ENCODE measurements at regions not wholly inside any gene's neighbourhood (a gene's known extent, or its start where the extent isn't known, plus 50 kb on each side); places are given as distances from the start of the nearest gene placed in this dataset.

DNA sequence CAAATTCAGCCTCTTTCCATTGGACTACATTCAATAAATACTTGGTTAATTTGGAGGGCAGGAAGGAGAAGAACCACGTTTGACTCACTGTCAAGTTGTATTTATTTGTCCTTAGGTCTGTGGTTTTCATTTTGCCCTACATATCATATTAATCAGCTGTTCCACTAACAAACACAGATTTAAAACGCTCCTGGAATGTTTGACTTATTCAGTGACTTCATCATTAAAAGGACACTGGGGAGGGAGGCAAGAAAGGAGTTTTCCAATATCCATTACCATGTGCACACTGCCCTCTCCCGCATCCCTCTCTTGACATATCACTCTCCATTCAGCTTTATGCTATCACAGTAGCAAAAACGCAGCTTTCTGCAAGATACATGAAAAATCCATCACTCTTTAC is 98.2 kb upstream of the C1orf87 start:
- no peak overlapping the region for H3K27ac Mint-ChIP-seq
- ChIA-PET CTCF (no interaction called here), POLR2A (no interaction called here)
- DNase-seq (ENCODE audit: low spot score) (no peak), ATAC-seq (no peak)
- no peak overlapping the region for H3K4me3 Mint-ChIP-seq
- H3K9me3 Mint-ChIP-seq = peaks cover 8% of the 10 kb centered on the region; the same call in 1 of the 2 replicates
- H3K27me3 Mint-ChIP-seq (ENCODE audit: low read depth) = no peaks in the 10 kb centered on the region
- H3K36me3 Mint-ChIP-seq = no peaks in the 10 kb centered on the region
- TF ChIP-seq NFATC4 (CRISPR knock-in tag; IDR thresholded peaks at IDR 0.05) (no peak), ZNF121 (CRISPR knock-in tag; IDR thresholded peaks at IDR 0.05) (no peak), FOXK1 (CRISPR knock-in tag; IDR thresholded peaks at IDR 0.05) (no peak), CBFB (CRISPR knock-in tag; IDR thresholded peaks at IDR 0.05; ENCODE audit: low read depth) (no peak), GABPB1 (CRISPR knock-in tag; IDR thresholded peaks at IDR 0.05) (no peak), TEAD1 (CRISPR knock-in tag; IDR thresholded peaks at IDR 0.05) (no peak), OVOL2 (CRISPR knock-in tag; IDR thresholded peaks at IDR 0.05; ENCODE audit: borderline replicate concordance) (no peak), ZNF317 (CRISPR knock-in tag; IDR thresholded peaks at IDR 0.05; ENCODE audit: borderline replicate concordance, low read depth) (no peak)
- TF ChIP-seq, protein P1, sequence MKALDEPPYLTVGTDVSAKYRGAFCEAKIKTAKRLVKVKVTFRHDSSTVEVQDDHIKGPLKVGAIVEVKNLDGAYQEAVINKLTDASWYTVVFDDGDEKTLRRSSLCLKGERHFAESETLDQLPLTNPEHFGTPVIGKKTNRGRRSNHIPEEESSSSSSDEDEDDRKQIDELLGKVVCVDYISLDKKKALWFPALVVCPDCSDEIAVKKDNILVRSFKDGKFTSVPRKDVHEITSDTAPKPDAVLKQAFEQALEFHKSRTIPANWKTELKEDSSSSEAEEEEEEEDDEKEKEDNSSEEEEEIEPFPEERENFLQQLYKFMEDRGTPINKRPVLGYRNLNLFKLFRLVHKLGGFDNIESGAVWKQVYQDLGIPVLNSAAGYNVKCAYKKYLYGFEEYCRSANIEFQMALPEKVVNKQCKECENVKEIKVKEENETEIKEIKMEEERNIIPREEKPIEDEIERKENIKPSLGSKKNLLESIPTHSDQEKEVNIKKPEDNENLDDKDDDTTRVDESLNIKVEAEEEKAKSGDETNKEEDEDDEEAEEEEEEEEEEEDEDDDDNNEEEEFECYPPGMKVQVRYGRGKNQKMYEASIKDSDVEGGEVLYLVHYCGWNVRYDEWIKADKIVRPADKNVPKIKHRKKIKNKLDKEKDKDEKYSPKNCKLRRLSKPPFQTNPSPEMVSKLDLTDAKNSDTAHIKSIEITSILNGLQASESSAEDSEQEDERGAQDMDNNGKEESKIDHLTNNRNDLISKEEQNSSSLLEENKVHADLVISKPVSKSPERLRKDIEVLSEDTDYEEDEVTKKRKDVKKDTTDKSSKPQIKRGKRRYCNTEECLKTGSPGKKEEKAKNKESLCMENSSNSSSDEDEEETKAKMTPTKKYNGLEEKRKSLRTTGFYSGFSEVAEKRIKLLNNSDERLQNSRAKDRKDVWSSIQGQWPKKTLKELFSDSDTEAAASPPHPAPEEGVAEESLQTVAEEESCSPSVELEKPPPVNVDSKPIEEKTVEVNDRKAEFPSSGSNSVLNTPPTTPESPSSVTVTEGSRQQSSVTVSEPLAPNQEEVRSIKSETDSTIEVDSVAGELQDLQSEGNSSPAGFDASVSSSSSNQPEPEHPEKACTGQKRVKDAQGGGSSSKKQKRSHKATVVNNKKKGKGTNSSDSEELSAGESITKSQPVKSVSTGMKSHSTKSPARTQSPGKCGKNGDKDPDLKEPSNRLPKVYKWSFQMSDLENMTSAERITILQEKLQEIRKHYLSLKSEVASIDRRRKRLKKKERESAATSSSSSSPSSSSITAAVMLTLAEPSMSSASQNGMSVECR (CRISPR knock-in tag; IDR thresholded peaks at IDR 0.05; ENCODE audit: borderline replicate concordance) = no peak
- no peaks in the 10 kb centered on the region for H3K4me1 Mint-ChIP-seq

DNA sequence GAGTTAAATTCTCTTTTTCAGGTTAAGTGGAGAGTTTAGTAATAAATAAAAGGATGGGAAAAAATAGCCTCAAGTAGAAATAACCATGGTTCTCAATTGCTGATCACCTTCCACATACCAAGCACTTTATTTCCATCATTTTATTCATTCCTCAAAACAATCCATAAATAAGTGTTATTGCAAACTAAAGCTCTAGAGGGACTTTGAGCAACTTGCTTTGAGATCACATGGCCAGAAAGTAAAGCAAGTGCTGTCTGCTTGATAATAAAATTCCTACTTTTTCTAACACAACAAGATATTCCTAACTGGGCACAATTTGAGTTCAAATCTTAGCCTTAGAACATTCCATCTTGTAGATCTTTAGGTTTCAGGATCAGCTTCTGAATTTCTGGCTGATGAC is 97.1 kb upstream of the C1orf87 start:
- peaks cover 8% of the 10 kb centered on the region; the same call in 1 of the 2 replicates for H3K9me3 Mint-ChIP-seq
- DNase-seq (ENCODE audit: low spot score) (no peak), ATAC-seq (no peak)
- POLR2A ChIA-PET = no interaction called here
- no peak overlapping the region for H3K4me3 Mint-ChIP-seq
- no peaks in the 10 kb centered on the region for H3K27me3 Mint-ChIP-seq (ENCODE audit: low read depth)
- no peaks in the 10 kb centered on the region for H3K4me1 Mint-ChIP-seq
- H3K27ac Mint-ChIP-seq = no peak overlapping the region
- H3K36me3 Mint-ChIP-seq = no peaks in the 10 kb centered on the region
- CTCF ChIA-PET = no interaction called here
- TF ChIP-seq JUN (CRISPR knock-in tag; IDR thresholded peaks at IDR 0.05) (no peak), ZNF121 (CRISPR knock-in tag; IDR thresholded peaks at IDR 0.05) (no peak), ZNF423 (CRISPR knock-in tag; IDR thresholded peaks at IDR 0.05) (no peak), SOX15 (CRISPR knock-in tag; IDR thresholded peaks at IDR 0.05) (no peak)
- TF ChIP-seq, protein P1 (CRISPR knock-in tag; IDR thresholded peaks at IDR 0.05; ENCODE audit: borderline replicate concordance) = no peak
- TF ChIP-seq, protein P2, sequence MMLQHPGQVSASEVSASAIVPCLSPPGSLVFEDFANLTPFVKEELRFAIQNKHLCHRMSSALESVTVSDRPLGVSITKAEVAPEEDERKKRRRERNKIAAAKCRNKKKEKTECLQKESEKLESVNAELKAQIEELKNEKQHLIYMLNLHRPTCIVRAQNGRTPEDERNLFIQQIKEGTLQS (CRISPR knock-in tag; conservative IDR thresholded peaks at IDR 0.05) = no peak
- TF ChIP-seq, protein P3, sequence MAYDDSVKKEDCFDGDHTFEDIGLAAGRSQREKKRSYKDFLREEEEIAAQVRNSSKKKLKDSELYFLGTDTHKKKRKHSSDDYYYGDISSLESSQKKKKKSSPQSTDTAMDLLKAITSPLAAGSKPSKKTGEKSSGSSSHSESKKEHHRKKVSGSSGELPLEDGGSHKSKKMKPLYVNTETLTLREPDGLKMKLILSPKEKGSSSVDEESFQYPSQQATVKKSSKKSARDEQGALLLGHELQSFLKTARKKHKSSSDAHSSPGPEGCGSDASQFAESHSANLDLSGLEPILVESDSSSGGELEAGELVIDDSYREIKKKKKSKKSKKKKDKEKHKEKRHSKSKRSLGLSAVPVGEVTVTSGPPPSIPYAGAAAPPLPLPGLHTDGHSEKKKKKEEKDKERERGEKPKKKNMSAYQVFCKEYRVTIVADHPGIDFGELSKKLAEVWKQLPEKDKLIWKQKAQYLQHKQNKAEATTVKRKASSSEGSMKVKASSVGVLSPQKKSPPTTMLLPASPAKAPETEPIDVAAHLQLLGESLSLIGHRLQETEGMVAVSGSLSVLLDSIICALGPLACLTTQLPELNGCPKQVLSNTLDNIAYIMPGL (CRISPR knock-in tag; IDR thresholded peaks at IDR 0.05) = no peak
- TF ChIP-seq, protein P4, sequence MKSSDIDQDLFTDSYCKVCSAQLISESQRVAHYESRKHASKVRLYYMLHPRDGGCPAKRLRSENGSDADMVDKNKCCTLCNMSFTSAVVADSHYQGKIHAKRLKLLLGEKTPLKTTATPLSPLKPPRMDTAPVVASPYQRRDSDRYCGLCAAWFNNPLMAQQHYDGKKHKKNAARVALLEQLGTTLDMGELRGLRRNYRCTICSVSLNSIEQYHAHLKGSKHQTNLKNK (CRISPR knock-in tag; IDR thresholded peaks at IDR 0.05) = no peak
- TF ChIP-seq, protein P5, sequence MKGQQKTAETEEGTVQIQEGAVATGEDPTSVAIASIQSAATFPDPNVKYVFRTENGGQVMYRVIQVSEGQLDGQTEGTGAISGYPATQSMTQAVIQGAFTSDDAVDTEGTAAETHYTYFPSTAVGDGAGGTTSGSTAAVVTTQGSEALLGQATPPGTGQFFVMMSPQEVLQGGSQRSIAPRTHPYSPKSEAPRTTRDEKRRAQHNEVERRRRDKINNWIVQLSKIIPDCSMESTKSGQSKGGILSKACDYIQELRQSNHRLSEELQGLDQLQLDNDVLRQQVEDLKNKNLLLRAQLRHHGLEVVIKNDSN (CRISPR knock-in tag; IDR thresholded peaks at IDR 0.05) = no peak
- TF ChIP-seq, protein P6, sequence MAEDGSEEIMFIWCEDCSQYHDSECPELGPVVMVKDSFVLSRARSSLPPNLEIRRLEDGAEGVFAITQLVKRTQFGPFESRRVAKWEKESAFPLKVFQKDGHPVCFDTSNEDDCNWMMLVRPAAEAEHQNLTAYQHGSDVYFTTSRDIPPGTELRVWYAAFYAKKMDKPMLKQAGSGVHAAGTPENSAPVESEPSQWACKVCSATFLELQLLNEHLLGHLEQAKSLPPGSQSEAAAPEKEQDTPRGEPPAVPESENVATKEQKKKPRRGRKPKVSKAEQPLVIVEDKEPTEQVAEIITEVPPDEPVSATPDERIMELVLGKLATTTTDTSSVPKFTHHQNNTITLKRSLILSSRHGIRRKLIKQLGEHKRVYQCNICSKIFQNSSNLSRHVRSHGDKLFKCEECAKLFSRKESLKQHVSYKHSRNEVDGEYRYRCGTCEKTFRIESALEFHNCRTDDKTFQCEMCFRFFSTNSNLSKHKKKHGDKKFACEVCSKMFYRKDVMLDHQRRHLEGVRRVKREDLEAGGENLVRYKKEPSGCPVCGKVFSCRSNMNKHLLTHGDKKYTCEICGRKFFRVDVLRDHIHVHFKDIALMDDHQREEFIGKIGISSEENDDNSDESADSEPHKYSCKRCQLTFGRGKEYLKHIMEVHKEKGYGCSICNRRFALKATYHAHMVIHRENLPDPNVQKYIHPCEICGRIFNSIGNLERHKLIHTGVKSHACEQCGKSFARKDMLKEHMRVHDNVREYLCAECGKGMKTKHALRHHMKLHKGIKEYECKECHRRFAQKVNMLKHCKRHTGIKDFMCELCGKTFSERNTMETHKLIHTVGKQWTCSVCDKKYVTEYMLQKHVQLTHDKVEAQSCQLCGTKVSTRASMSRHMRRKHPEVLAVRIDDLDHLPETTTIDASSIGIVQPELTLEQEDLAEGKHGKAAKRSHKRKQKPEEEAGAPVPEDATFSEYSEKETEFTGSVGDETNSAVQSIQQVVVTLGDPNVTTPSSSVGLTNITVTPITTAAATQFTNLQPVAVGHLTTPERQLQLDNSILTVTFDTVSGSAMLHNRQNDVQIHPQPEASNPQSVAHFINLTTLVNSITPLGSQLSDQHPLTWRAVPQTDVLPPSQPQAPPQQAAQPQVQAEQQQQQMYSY (CRISPR knock-in tag; IDR thresholded peaks at IDR 0.05) = no peak
- TF ChIP-seq, protein P7, sequence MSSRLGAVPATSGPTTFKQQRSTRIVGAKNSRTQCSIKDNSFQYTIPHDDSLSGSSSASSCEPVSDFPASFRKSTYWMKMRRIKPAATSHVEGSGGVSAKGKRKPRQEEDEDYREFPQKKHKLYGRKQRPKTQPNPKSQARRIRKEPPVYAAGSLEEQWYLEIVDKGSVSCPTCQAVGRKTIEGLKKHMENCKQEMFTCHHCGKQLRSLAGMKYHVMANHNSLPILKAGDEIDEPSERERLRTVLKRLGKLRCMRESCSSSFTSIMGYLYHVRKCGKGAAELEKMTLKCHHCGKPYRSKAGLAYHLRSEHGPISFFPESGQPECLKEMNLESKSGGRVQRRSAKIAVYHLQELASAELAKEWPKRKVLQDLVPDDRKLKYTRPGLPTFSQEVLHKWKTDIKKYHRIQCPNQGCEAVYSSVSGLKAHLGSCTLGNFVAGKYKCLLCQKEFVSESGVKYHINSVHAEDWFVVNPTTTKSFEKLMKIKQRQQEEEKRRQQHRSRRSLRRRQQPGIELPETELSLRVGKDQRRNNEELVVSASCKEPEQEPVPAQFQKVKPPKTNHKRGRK (CRISPR knock-in tag; IDR thresholded peaks at IDR 0.05; ENCODE audit: borderline replicate concordance) = no peak
